Lung (tissue), 11 donors: ENCODE measurements at regions not wholly inside any gene's neighbourhood (a gene's known extent, or its start where the extent isn't known, plus 50 kb on each side); places are given as distances from the start of the nearest gene placed in this dataset.

Source experiments
- ATAC-seq: fragments of 200-7000 bp; cut with Tn5 transposase; one replicate; pipeline ENCODE4 v1.9.1; 2020; ENCODE audit warnings: moderate number of reproducible peaks; ENCODE audit not compliant: insufficient read depth, low FRiP score
- DNase-seq, 3 donors: peaks; one replicate each; pipeline ENCODE4 v3.0.0-alpha.2; 2013 to 2017
- H3K27ac ChIP-seq, 2 donors: one replicate each; pipeline ENCODE4 v1.5.1; 2013; ENCODE audit warnings: mild to moderate bottlenecking in 2 of 2, moderate library complexity in 2 of 2, control low read depth in 1 of 2, inconsistent platforms in 1 of 2, low read depth in 1 of 2, low read length in 1 of 2
- H3K27me3 ChIP-seq, 3 donors: one replicate each; pipeline ENCODE4 v1.5.1; 2013; ENCODE audit warnings: low read length in 2 of 3; ENCODE audit not compliant: control insufficient read depth in 3 of 3, insufficient read depth in 3 of 3
- H3K36me3 ChIP-seq, 4 donors: one replicate each; pipeline ENCODE4 v1.5.1; 2013; ENCODE audit warnings: low read length in 4 of 4, mild to moderate bottlenecking in 1 of 4, moderate library complexity in 1 of 4; ENCODE audit not compliant: control insufficient read depth in 4 of 4, insufficient read depth in 4 of 4
- H3K4me1 ChIP-seq, 5 donors: one replicate each; pipeline ENCODE4 v1.5.1; 2013; ENCODE audit warnings: low read length in 5 of 5, mild to moderate bottlenecking in 2 of 5, moderate library complexity in 1 of 5; ENCODE audit not compliant: control insufficient read depth in 5 of 5, insufficient read depth in 5 of 5
- H3K4me3 ChIP-seq: one replicate; pipeline ENCODE4 v1.5.1; 2013; ENCODE audit warnings: mild to moderate bottlenecking, control low read depth, moderate library complexity
- H3K9ac ChIP-seq, 2 donors: one replicate each; pipeline ENCODE4 v1.5.1; 2013; ENCODE audit warnings: low read length in 2 of 2, control low read depth in 1 of 2; ENCODE audit not compliant: insufficient read depth in 1 of 2
- H3K9me3 ChIP-seq, 4 donors: one replicate each; pipeline ENCODE4 v1.5.1; 2013; ENCODE audit warnings: low read length in 3 of 4, mild to moderate bottlenecking in 1 of 4, moderate library complexity in 1 of 4; ENCODE audit not compliant: control insufficient read depth in 4 of 4, insufficient read depth in 3 of 4
- WGBS, 2 donors: extraction: QIAGEN DNeasy Blood & Tissue Kit; methylation state at CpG; one replicate each; pipeline ENCODE4 v1.1.7; 2013; 5-methylcytosine and 5-hydroxymethylcytosine counted together
- TF ChIP-seq, protein P1 (sequence below): IDR thresholded peaks from 2 replicates; pipeline ENCODE4 v1.5.1; 2012; ENCODE audit warnings: mild to moderate bottlenecking; ENCODE audit errors: control extremely low read depth, extremely low read depth
- donor health status: control.
- donor health status: control.
- donor health status: Bipolar disorder and iron deficiency.
- donor health status: healthy.
- donor health status: DM: yes; HTN: yes; CAD: no.

DNA sequence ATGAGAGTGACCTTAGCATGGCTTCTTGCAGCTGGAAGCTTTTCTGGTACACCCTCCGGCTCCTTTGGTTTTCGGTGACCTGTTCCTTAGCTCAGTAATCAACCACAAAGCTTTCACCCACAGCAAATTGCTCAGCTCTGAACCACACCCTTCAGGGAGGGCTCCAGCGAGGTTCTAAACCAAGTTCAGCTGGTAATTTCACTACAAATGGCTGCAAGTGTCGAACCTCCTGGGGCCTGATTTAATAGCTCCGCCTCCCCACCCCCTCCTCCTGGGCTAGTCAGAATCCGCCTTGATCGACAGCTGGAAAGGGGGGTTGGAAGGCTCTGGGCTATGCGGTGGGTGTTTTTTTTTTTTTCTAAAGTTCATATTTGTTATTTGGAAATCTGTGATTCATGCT, 150.9 kb upstream of the MCTP2 start:
- Histone ChIP-seq H3K27ac (no peak overlapping the region), H3K4me3 (no peak overlapping the region), H3K9ac (no peak overlapping the region), H3K36me3 (no peaks in the 10 kb centered on the region), H3K27me3 (no peaks in the 10 kb centered on the region), H3K4me1 (no peaks in the 10 kb centered on the region), H3K9me3 (no peaks in the 10 kb centered on the region)
- 65 to 82% methylated on average over 8 of the region's 8 CpGs for WGBS, 2 donors
- ATAC-seq: no peak
- TF ChIP-seq, protein P1, sequence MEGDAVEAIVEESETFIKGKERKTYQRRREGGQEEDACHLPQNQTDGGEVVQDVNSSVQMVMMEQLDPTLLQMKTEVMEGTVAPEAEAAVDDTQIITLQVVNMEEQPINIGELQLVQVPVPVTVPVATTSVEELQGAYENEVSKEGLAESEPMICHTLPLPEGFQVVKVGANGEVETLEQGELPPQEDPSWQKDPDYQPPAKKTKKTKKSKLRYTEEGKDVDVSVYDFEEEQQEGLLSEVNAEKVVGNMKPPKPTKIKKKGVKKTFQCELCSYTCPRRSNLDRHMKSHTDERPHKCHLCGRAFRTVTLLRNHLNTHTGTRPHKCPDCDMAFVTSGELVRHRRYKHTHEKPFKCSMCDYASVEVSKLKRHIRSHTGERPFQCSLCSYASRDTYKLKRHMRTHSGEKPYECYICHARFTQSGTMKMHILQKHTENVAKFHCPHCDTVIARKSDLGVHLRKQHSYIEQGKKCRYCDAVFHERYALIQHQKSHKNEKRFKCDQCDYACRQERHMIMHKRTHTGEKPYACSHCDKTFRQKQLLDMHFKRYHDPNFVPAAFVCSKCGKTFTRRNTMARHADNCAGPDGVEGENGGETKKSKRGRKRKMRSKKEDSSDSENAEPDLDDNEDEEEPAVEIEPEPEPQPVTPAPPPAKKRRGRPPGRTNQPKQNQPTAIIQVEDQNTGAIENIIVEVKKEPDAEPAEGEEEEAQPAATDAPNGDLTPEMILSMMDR: no peak
- no peak for DNase-seq

DNA sequence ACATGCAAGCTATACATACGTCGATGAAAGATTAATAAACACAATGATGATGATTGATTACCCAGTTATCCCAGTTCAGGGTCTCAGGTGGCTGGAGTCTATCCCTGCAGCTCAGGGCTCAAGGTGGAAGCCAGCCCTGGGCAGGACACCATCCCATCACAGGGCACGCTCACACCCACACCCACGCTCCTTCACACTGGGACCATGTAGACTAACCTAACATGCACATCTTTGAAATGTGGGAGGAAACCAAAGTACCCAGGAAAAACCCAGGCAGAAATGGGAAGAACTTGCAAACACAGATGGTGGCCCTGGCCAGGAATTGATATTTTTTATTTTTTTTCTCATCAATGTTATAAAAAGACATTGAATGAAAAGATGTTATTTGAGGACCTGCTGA, 151.4 kb upstream of the MCTP2 start:
- WGBS, 2 donors: 95% methylated on average over 4 of the region's 4 CpGs
- Histone ChIP-seq H3K27me3 (no peaks in the 10 kb centered on the region), H3K27ac (no peak overlapping the region), H3K4me1 (no peaks in the 10 kb centered on the region), H3K9me3 (no peaks in the 10 kb centered on the region), H3K9ac (no peak overlapping the region), H3K4me3 (no peak overlapping the region), H3K36me3 (no peaks in the 10 kb centered on the region)
- DNase-seq (no peak), ATAC-seq (no peak)
- TF ChIP-seq, protein P1: no peak

DNA sequence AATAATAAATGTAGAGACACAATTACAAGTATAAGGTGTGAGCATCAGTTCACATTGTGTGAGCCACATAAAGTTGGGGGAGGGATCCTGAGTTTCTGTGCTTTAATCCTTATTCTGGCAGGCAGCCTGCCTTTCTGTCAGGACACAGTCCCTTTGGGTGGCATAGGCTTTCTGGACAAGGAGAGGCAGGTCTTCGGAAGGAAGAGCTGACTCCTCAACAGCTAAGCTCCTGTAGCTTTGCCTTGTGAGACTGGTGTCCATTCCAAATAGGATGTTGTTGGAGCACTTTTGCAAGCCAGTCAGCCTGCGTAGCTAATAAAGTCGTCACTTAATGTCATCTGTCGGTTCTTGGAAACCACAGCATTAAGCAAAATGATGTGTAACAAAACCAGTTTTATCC, 151.9 kb upstream of the MCTP2 start:
- WGBS, 2 donors: 90 to 92% methylated on average over 4 of the region's 4 CpGs
- H3K4me3 ChIP-seq: no peak overlapping the region
- no peaks in the 10 kb centered on the region for H3K4me1 ChIP-seq
- no peak overlapping the region for H3K27ac ChIP-seq
- H3K9me3 ChIP-seq: no peaks in the 10 kb centered on the region
- TF ChIP-seq, protein P1: no peak
- ATAC-seq: no peak
- H3K9ac ChIP-seq: no peak overlapping the region
- DNase-seq: no peak
- no peaks in the 10 kb centered on the region for H3K36me3 ChIP-seq
- H3K27me3 ChIP-seq: no peaks in the 10 kb centered on the region

DNA sequence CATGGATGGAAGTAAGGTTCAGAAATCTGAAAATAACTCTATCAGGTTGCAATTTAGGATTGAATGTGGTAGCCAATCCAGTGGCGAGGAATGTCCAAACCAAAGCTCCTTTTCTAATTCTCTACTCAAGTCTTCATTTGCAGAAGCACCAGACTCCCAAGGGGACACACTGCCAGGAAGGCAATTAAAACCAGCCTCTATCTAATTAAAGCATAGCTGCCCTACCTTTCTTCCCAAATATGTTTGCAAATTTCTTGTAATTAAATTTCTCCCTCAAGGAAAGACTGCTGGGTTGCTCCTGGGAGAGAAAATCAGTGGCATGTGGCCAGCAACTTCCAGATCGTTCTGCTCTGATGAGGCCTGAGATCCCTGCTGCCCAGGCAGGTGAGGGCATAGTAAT, 153.4 kb upstream of the MCTP2 start:
- no peak overlapping the region for H3K4me3 ChIP-seq
- no peak overlapping the region for H3K9ac ChIP-seq
- WGBS, 2 donors: 88 to 90% methylated on average over 2 of the region's 2 CpGs
- H3K36me3 ChIP-seq: no peaks in the 10 kb centered on the region
- no peaks in the 10 kb centered on the region for H3K9me3 ChIP-seq
- H3K27me3 ChIP-seq: no peaks in the 10 kb centered on the region
- DNase-seq (no peak), ATAC-seq (no peak)
- H3K4me1 ChIP-seq: no peaks in the 10 kb centered on the region
- TF ChIP-seq, protein P1: no peak
- H3K27ac ChIP-seq: no peak overlapping the region
